ENCODE measurements at regions not wholly inside any gene's neighbourhood (a gene's known extent, or its start where the extent isn't known, plus 50 kb on each side); places are given as distances from the start of the nearest gene placed in this dataset.
"Not testable (repeated sequence)": the region's sequence is repeated elsewhere in the genome, so short reads cannot be mapped to it uniquely, and the experiment has no call there.

DNA sequence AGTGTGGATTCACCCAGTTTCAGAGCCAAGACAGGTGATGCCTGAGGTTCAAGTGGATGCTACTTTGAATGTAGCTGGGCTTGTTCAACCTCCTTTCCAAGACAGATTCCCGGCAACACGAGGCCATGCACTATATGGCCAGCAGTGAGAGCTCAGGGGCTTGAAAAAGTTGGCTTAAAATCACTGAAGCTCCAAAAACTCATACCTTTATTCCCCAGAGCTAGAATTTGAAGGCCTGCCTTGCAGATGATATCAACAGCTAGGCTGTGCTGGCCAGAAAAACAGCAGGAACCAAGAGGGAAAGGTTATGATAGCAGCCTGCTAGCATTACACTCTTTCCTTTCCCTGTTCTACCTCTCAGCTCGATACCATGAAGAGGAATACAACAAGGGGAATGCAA lies 120.2 kb upstream of the DAB2 start:
- no peak for DNase-seq (ENCODE audit: low read depth)

DNA sequence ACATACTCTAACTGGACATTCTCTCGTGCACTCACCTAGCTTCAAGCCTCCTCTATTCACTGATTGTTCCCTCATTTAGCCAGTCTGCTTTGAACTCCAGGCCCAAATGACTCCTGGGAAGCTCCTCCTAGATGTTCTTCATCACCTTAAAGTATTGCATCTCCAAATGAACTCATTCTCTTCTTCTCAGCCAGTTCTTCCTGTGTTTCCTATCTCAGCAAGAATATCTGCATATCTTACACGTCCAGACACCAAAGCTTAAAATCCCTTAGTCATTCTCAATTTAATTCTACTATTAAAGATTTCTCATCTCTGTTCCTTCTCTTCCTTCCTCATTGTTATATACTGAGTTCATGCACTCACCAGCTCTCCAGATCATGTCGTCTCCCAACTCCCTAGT lies 118.6 kb upstream of the DAB2 start:
- peak; percentile 19 for DNase-seq (ENCODE audit: low read depth)

DNA sequence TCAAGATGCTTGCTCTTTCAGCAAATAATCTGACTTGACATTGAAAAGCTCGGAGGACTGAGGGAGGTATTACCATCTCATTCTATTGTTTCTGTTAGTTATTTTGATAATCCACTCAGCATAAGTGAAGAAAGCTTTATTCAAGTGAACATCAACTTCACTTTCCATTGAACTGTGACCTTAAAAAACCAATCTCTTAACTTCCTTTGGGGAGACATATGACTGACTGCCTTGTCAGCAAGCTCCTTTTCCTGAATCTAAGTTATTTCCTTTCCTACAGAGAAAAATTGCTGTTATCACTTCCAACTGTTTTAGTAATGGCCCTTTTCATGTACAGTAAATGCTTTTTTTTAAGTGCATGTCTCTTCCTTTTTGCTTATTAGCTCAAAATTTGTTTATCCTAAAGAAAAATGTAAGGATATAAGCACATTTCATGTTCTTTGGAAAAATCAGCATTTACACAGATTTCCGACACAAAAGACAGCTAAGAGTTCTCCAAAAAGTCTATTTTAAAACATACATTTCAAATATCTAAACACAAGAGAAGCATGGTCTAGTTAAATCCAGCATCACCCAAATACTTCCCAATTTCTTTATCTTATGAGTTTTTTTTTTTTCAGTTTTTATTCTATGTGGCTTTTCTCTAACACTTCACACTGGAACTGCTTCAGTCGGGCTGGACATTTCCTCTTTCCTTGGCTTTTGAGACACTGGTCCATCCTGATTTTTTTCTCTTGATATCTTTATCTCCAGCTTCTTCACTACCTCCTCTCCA lies 117.9 kb upstream of the DAB2 start:
- no peak for DNase-seq (ENCODE audit: low read depth)

DNA sequence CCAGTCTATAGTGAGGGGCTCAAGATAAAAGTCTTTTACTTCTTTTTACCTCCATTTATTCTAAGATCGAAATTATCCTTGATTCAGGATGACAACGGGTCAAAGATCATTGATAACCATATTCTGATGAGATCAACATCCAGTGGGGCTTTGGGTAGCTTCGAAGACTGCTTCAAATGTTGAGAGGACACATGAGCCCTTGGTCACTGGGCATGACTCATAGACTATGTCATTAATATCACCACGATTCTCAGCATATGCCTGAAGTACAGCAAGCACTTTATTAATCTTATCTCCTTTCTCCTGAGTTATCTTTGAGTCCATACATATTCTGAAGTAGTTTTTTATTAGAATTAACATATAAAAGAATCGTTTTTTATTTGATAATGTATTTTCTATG lies 117.1 kb upstream of the DAB2 start:
- no peak for DNase-seq (ENCODE audit: low read depth)

DNA sequence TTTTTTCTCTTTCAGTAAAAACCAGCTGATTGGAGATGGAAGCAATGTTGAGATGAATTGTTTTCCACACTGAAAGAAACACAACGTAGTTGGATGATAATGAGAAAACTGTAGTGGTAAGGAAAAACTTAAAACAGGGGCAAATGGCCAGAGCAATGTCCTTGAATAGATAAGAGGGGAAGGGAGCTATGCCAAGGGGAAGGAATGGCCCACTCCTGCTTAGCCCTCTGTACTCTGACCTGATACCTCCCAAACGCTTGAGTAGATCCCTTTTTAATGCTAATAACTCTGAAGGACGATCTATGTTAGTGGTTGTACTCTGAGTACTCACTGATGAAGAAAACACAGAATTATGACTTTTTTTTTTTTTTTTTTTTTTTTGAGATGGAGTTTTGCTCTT lies 114.7 kb upstream of the DAB2 start:
- DNase-seq (ENCODE audit: low read depth): no peak

DNA sequence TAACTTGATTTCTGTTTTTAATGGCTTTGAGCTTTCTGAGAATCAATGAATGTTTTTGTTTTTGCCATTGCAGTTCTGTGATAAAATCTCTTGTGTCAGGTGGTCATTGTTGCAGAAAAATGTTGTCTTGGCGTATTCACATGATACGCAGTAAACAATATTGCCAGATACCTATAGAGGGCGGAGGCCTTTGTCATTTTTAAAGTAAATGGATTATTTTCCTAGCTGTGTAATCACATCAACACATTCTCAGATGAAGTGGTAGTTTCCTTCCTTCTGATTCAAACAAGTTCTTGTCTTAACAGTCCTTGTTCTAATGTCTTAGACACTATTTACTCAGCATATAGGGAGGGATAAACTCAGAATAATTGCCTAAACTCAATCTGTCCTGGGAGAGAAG lies 109.9 kb upstream of the DAB2 start:
- DNase-seq (ENCODE audit: low read depth): no peak

DNA sequence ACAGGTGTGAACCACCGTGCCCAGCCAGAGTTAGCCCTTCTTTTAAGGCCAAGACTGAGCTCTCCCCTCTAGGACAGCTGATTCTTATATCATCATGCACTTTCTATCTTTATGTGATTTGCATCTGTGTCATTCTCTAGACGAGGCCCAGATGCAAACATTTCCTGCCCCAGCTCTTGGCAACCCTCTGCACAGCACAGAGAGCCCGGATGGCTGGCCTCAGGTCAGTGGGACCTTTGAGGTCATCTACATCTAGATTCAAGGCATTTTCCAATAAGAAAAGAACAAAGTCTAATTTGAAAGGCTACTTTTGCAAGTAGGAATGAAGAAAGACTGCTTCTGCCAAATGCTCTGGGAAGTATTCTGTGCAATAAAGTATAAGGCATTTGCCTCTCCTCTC lies 109.0 kb upstream of the DAB2 start:
- no peak for DNase-seq (ENCODE audit: low read depth)

DNA sequence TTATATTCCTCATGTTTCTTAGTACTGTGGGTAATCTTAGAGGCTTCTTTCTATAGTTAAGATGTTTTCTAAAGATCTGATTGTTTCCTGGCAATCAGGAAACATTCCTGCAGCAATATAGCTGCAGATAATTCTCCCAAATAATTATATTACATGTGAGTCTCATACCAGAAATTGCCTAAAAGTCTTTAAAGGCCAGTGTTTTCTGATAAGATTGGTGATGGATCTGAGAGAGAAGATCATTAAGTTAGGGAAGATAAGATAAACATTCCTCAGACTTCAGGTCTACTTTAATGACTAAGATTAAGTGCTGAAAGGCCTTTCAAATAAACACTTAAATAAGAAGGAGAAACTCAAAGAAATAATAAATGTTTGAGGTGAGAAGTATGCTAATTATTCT lies 107.7 kb upstream of the DAB2 start:
- DNase-seq (ENCODE audit: low read depth): no peak

DNA sequence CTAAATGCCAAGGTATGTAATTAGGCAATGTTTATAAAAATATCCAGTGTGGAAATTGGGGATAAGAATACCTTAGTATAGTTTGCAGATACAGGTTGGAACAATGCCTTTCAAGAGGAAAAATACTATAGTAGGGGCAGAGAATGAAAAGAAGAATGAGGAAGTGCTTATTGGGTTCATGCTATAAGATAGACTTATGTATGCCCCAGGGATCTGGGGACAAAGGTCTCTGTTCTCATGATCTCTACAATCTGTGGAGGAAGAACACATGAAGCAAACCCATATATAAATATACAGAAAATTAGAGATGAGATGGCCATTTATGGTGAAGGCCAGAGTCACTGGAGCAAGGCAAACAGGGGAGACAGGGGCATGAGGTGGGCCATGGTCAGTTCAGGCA lies 106.5 kb upstream of the DAB2 start:
- no peak for DNase-seq (ENCODE audit: low read depth)

DNA sequence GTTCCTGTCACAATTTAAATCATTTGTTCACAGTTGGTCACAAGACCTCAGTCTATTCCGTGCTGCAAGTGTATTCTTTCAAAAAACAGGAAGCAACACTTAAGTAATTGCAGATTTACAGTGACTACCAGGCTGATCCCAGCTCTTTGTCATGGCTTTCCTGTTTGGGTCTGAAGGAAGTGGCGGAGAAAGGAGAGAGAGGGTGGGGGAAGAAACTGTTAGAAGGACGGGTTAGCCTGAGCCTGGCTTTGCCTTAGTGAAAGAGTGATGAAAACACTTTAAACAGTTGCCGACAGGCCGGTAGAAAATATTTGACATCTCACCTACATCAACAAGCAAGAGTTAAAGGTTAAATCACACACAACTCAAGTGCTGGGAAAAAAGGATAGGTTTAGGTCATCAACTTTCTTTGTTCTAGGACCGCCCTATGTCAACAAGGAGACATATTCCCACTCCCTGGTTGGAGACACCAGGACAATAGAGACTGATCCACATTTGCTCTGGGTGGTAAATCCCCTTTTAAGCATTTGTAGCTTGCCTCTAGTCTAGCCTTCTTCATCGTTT lies 102.2 kb upstream of the DAB2 start:
- peak; percentile 35 for DNase-seq (ENCODE audit: low read depth)

DNA sequence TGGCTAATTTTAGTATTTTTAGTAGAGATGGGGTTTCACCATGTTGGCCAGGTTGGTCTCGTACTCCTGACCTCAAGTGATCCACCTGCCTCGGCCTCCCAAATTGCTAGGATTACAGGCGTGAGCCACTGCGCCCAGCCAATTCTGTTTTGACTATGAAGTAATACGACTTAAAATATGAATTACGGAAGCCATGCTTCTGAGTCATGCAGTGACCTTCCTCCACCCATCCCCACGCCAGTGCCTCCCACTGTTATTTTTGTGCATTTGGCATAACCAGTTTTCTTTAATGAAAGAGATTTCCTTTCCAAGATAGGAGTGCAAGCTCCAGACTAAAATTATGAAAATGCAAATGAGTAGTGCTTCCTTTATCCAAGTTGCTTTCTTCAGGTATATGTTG lies 101.0 kb upstream of the DAB2 start:
- DNase-seq (ENCODE audit: low read depth): not testable (repeated sequence)

DNA sequence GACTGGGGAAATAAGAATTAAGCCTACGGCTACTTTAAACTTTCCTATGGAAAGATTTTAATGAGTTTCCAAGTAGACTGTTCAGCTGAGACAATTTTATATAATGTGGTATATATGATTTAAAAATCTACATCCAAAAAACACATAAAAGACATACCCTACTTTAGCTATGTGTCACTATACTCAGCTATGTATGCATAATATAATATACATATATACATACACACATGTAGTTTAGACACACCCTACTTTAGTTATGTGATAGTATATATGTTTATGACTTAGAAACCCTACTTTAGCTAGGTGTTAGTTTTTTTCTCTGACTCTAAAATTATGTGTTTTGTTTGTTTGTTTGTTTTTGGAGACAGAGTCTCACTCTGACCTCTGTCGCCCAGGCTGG lies 100.5 kb upstream of the DAB2 start:
- DNase-seq (ENCODE audit: low read depth): no peak

DNA sequence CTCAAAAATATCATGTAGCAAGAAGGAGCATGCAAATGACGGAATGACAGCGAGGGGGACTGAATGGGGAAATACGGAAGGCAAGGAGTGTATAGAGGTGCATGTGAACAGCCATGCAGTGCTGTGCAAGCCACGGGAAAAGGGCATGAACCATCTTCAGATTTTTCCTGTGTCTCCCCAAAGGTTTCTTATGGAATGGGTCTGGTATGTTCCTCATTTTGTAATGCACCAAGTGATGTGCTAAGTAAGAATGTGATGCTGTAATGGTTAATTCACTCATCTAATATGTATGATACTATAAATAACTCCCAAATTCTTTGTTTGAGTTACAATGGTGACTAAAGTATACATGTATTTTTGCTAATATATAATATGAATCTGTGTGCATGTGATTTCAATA lies 99.0 kb upstream of the DAB2 start:
- peak; percentile 28 for DNase-seq (ENCODE audit: low read depth)

DNA sequence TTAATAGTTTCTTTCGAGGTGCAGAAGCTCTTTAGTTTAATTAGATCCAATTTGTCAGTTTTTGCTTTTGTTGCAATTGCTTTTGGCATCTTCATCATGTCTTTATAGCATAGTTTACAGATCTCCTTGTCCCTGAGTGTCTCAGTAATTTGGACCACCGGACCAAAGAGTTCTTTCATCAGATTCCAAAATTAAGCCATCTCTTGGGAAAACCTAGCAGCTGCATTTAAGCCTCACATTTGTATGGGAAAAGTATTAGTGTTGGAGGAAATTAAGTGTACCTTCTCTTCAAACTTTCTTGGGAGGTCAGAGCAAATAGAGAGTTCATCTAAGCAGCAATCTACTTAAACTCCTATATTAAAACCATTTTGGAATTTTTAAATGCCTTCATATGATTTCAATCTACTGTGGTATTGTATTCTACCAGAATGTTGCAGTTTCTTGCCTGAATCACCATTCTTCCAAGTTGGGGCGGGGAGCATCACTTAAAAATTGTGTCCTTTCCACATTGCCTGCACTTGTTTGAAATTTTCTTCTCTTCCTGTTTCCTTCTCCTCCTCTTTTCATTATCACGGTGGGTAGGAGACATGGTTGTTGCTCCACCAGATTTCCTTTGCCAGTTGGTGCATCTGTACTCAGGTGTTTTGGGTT lies 97.3 kb upstream of the DAB2 start:
- no peak for DNase-seq (ENCODE audit: low read depth)

DNA sequence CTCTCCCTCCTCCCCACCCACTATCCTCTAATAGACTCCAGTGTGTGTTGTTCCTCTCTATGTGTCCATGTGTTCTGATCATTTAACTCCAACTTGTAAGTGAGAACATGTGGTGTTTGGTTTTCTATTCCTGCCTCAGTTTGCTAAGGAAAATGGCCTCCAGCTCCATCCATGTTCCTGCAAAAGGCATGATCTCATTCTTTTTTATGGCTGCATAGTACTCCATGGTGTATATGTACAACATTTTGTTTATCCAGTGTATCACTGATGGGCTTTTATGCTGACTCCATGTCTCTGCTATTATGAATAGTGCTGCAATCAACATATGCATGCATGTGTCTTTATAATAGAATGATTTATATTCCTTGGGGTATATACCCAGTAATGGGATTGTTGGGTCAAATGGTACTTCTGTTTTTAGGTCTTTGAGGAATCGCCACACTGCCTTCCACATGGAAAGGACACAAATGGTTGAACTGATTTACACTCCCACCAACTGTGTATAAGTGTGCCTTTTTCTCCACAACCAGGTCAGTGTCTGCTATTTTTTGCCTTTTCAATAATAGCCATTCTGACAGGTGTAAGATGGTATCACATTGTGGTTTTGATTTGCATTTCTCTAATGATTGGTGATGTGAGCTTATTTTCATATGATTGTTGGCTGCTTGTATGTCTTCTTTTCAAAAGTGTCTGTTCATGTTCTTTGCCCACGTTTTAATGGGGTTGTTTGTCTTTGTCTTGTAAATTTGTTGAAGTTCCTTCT lies 96.5 kb upstream of the DAB2 start:
- no peak for DNase-seq (ENCODE audit: low read depth)

DNA sequence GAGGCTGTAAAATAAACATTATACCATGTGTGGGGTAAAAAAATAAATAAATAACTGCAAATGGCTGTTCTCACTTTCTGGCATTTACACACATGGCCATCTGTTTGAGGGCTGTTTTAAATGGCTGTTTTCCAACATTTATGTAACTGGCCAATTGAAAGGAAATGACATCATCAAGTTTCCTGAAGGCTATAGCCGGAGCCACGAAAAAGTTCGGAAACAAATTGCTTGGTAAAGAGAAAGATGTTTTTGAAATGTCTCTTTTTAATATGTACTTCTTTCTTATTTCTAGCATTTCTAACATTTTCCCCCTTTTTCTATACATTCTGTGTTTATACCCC lies 95.4 kb upstream of the DAB2 start:
- DNase-seq (ENCODE audit: low read depth): peak; percentile 84

DNA sequence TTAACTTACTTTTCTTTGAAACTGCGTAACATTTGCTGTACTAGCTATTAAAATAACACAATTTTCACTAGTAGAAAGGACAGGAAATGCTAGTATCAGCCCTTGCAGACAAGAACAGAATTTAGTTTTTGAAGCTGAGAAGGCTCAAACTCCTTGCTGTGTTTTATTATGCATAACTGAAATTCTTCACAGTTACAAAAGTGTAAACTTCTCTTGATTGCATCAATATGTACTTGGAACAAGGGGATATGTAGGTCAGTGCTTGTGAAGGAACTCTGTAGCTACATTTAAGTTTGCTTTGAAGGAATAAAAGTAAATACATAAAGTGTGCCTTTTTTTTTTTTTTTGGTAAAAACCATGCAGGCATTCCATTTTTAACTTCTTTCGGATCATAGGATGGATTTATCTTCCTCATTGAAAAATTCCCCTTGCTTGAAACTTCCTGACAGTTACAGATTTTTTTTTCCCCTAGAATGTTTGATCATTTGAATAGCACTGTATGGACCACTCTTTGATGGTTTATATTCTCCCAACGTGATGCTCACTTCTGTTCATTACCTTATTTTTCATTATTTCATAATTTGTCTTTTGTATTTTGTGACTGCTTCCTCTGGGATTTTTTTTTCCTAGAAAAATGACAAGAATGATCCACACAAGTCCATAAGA lies 94.9 kb upstream of the DAB2 start:
- DNase-seq (ENCODE audit: low read depth): peak; percentile 65

DNA sequence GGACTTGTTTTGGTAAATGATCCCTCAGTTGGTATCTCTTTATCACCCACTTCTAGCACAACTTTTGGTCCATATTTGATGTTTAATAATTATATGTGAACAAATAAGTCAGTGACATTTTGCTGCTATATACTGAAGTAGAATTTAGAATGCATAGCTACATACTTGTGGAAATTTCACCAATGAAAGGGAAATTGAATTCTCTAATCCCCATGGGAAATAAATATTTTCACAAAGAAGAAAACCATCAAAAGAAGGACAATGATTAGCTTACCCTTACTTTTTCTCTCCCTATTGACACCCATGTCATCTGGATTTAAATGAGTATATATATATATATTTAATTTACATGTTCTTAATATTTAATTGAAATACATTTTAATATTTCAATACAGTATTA lies 94.3 kb upstream of the DAB2 start:
- DNase-seq (ENCODE audit: low read depth): no peak

DNA sequence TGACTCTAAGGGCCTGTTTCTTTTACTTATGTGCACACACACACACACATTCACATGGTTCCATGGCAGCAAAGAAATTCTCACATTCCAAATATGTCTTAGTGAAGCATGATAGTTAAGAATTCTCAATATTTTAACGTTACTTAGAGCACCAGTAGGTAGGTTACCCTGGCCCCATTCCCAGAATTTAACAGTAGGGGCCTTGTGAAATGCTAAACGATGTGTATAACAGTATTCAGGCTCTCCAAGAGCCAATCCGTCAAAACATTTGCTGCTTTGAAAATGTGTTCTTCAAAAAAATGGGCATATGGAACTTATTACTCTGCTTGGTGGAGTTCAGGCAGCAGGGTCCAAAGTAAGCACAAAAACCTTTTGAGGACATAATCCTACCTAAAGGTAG lies 93.7 kb upstream of the DAB2 start:
- DNase-seq (ENCODE audit: low read depth): peak; percentile 88

DNA sequence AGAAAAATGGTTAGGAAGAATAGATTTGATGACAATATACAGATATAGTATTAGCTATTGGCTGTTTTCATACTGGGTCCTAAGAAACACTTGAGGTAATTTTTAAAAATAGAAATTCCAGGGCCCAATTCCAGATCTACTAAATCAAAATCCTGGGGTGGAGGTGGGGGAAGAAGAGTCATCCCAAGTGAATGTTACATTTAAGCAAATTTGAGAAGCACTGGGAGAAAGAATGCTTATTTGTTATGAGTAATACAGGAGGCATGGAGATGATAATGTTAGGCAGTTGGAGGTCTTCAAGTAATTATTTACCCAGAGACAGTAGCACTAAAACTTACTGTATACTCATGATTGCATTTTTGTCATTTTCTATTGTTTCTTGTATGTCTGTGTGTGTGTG lies 93.0 kb upstream of the DAB2 start:
- peak; percentile 75 for DNase-seq (ENCODE audit: low read depth)

DNA sequence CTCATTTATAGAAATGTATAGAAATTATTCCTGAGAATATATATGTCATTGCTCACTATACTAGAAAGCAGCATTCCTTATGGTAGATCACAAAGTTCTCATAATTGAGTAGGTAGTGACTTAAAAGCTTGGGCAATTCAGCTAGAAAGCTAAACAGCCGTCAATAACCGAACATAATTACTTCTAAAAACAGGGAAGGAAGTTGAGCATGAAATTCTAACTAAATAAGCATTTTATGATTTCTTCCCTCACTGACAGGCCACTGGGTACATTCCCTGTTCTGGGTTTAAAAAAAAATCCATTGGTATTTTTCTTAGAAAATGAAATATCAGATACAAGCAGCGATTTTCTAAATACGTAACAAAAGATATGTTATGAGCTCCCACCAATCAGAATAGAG lies 91.1 kb upstream of the DAB2 start:
- DNase-seq (ENCODE audit: low read depth): no peak

DNA sequence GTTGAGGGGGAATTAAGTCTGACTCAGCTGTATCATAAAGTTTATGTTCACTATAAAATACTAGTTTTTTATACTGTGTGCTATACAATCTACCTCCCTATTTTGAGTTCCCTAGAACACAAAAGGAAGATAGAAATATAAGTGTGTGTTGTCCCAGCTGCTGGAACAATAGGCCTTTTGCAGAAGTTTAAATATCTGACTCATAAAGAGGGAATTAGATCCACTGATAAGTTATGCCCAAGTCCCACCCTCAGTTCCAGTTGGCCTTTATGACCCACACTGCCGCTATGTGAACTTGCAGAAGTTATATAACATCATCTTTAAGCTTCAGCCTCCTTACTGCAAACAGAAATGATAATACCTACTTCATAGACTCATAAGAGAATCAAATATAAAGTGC lies 88.5 kb upstream of the DAB2 start:
- no peak for DNase-seq (ENCODE audit: low read depth)

DNA sequence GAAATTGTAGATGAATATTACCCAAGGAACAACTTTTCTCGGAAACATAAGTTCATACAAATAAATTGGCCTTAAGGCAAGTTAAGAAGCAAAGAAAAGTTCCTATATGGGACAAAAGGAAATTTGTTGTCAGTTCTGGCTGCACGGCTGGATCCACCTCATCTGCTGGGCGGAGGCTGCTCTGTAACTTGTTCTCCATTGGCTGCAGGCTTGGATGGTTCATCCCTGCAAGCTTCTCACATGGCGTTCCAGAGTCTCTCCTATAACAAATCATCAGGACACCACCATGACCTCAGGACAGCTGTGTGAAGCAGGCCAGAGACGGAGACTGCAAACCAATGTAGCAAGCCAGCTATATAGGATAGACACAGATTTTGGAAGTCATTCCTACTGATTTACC lies 81.4 kb upstream of the DAB2 start:
- no peak for DNase-seq (ENCODE audit: low read depth)

Data from GM04504 (cell line).